Stimulated activated CD4-positive, alpha-beta T cell treated with anti-CD3 and anti-CD28 coated beads, Interleukin-15, amount 100 ng/mL, for 24 hours (primary cell): ENCODE measurements at regions not wholly inside any gene's neighbourhood (a gene's known extent, or its start where the extent isn't known, plus 50 kb on each side); places are given as distances from the start of the nearest gene placed in this dataset.

ENCODE experiments used
- DNase-seq: peaks from one replicate; pipeline ENCODE4 v3.0.0-alpha.2; 2020

GRCh38 chr12:124442772-124443445 lies 124.5 kb downstream of the NCOR2 start:
- no peak for DNase-seq

GRCh38 chr12:124442281-124442680 lies 125.1 kb downstream of the NCOR2 start:
- no peak for DNase-seq

- DNase-seq: no peak
These were observed 125.8 kb downstream of the NCOR2 start for GRCh38 chr12:124441443-124442194.

- DNase-seq: no peak
These were observed 126.5 kb downstream of the NCOR2 start for GRCh38 chr12:124440841-124441381.

GRCh38 chr12:124440031-124440626 lies 127.3 kb downstream of the NCOR2 start:
- DNase-seq: no peak

GRCh38 chr12:124438437-124439056 lies 128.9 kb downstream of the NCOR2 start:
- DNase-seq: no peak

GRCh38 chr12:124437617-124438436 lies 129.6 kb downstream of the NCOR2 start:
- DNase-seq: no peak

- no peak for DNase-seq
These were observed 130.3 kb downstream of the NCOR2 start for GRCh38 chr12:124437121-124437520.

GRCh38 chr12:124436366-124436765 lies 131.0 kb downstream of the NCOR2 start:
- DNase-seq: no peak

GRCh38 chr12:124435806-124436345 lies 131.5 kb downstream of the NCOR2 start:
- no peak for DNase-seq

- no peak for DNase-seq
These were observed 132.2 kb downstream of the NCOR2 start for GRCh38 chr12:124434951-124435805.

- DNase-seq: no peak
These were observed 133.1 kb downstream of the NCOR2 start for GRCh38 chr12:124434354-124434753.

- no peak for DNase-seq
These were observed 133.5 kb downstream of the NCOR2 start for GRCh38 chr12:124433879-124434278.

GRCh38 chr12:124433147-124433874 lies 134.1 kb downstream of the NCOR2 start:
- no peak for DNase-seq

GRCh38 chr12:124432376-124432775 lies 135.0 kb downstream of the NCOR2 start:
- DNase-seq: no peak

- no peak for DNase-seq
These were observed 135.4 kb downstream of the NCOR2 start for GRCh38 chr12:124431971-124432370.

GRCh38 chr12:124430491-124430890 lies 135.6 kb downstream of the RFLNA start:
- no peak for DNase-seq

GRCh38 chr12:124429535-124429934 lies 134.6 kb downstream of the RFLNA start:
- no peak for DNase-seq

- DNase-seq: no peak
These were observed 133.9 kb downstream of the RFLNA start for GRCh38 chr12:124428792-124429281.

- no peak for DNase-seq
These were observed 133.4 kb downstream of the RFLNA start for GRCh38 chr12:124428136-124428791.
